ENCODE measurements at regions not wholly inside any gene's neighbourhood (a gene's known extent, or its start where the extent isn't known, plus 50 kb on each side); places are given as distances from the start of the nearest gene placed in this dataset.
"Not testable (repeated sequence)": the region's sequence is repeated elsewhere in the genome, so short reads cannot be mapped to it uniquely, and the experiment has no call there.

- TF ChIP-seq CTCF (IDR thresholded peaks at IDR 0.05): no peak
- DNase-seq: no peak
- Histone ChIP-seq H3K9me3 (peaks cover 0 to 3% (median 0%) of the 10 kb centered on the region in 3 donors), H3K4me3 (no peak overlapping the region), H3K27me3 (no peaks in the 10 kb centered on the region), H3K36me3 (no peaks in the 10 kb centered on the region), H3K4me1 (no peaks in the 10 kb centered on the region), H3K27ac (no peak overlapping the region)
- intact Hi-C loops (cut with DNase I; ENCODE audit: low total_unique reads): no loop called here
These were observed 226.2 kb downstream of the ZNF326 start for GRCh38 chr1:90220941-90221693.

GRCh38 chr1:90220496-90220895 is 225.6 kb downstream of the ZNF326 start:
- peaks cover 0 to under 1% (median 0%) of the 10 kb centered on the region in 3 donors for H3K9me3 ChIP-seq
- no peak for DNase-seq
- no peaks in the 10 kb centered on the region for H3K27me3 ChIP-seq
- no peak for TF ChIP-seq CTCF (IDR thresholded peaks at IDR 0.05)
- H3K36me3 ChIP-seq: no peaks in the 10 kb centered on the region
- no peak overlapping the region for H3K4me3 ChIP-seq
- H3K27ac ChIP-seq: no peak overlapping the region
- H3K4me1 ChIP-seq: no peaks in the 10 kb centered on the region
- intact Hi-C loops (cut with DNase I; ENCODE audit: low total_unique reads): no loop called here

- H3K4me1 ChIP-seq; H3K9me3 ChIP-seq; H3K4me3 ChIP-seq; H3K27ac ChIP-seq; H3K27me3 ChIP-seq; H3K36me3 ChIP-seq; intact Hi-C loops (cut with DNase I; ENCODE audit: low total_unique reads); DNase-seq: not testable (repeated sequence)
These were observed 224.4 kb downstream of the ZNF326 start for GRCh38 chr1:90219166-90219871.

GRCh38 chr1:90210633-90211491 is 216.0 kb downstream of the ZNF326 start:
- H3K4me1 ChIP-seq: no peaks in the 10 kb centered on the region
- TF ChIP-seq CTCF (IDR thresholded peaks at IDR 0.05): no peak
- H3K27me3 ChIP-seq: no peaks in the 10 kb centered on the region
- no peaks in the 10 kb centered on the region for H3K9me3 ChIP-seq
- DNase-seq: no peak
- H3K27ac ChIP-seq: no peak overlapping the region
- intact Hi-C loops (cut with DNase I; ENCODE audit: low total_unique reads): no loop called here
- no peaks in the 10 kb centered on the region for H3K36me3 ChIP-seq
- H3K4me3 ChIP-seq: no peak overlapping the region

GRCh38 chr1:90208949-90209348 is 214.0 kb downstream of the ZNF326 start:
- no peak overlapping the region for H3K27ac ChIP-seq
- TF ChIP-seq CTCF (IDR thresholded peaks at IDR 0.05): no peak
- no peak overlapping the region for H3K4me3 ChIP-seq
- no peaks in the 10 kb centered on the region for H3K9me3 ChIP-seq
- no peak for DNase-seq
- H3K36me3 ChIP-seq: no peaks in the 10 kb centered on the region
- no peaks in the 10 kb centered on the region for H3K27me3 ChIP-seq
- no peaks in the 10 kb centered on the region for H3K4me1 ChIP-seq
- intact Hi-C loops (cut with DNase I; ENCODE audit: low total_unique reads): no loop called here

Data from tibial artery (tissue), 4 donors.